ENCODE measurements at regions not wholly inside any gene's neighbourhood (a gene's known extent, or its start where the extent isn't known, plus 50 kb on each side); places are given as distances from the start of the nearest gene placed in this dataset.

DNA sequence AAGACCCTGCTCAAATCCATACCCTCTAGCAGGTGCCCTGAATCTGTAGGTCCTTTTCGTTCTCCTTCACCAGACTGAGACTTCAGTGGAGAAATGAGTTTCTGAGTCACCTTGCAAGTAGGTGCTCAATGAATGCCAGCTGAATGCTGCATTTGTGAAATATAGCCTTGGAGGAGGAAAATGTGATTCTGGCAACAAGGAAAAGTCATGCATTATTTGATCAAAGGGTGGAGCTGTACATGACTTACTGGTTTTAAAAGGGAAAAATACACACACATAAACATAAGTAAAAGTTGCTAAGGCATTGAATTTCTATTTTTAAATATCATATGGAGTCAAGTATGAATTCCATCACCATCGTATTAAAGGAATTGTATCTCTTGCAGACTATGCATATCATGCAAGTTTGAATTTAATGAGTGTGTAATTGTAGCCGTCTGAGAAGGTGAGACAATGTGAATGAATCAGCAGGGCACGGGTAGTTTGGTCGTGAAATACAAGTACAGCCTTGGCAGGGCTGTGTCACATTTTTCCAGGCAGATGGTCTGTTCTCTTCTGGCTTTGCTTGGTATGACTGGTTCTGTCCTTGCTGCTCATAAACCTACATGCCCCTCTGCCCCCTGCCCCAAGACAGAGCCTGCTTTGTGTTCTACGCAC, 160.8 kb downstream of the COL6A3 start:
- TF ChIP-seq, protein P1, sequence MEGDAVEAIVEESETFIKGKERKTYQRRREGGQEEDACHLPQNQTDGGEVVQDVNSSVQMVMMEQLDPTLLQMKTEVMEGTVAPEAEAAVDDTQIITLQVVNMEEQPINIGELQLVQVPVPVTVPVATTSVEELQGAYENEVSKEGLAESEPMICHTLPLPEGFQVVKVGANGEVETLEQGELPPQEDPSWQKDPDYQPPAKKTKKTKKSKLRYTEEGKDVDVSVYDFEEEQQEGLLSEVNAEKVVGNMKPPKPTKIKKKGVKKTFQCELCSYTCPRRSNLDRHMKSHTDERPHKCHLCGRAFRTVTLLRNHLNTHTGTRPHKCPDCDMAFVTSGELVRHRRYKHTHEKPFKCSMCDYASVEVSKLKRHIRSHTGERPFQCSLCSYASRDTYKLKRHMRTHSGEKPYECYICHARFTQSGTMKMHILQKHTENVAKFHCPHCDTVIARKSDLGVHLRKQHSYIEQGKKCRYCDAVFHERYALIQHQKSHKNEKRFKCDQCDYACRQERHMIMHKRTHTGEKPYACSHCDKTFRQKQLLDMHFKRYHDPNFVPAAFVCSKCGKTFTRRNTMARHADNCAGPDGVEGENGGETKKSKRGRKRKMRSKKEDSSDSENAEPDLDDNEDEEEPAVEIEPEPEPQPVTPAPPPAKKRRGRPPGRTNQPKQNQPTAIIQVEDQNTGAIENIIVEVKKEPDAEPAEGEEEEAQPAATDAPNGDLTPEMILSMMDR (IDR thresholded peaks at IDR 0.05; ENCODE audit: unreplicated experiment), result no peak
- H3K4me1 Mint-ChIP-seq (ENCODE audit: low read depth), result no peaks in the 10 kb centered on the region
- no peak for DNase-seq (ENCODE audit: low spot score, unreplicated experiment)
- H3K4me3 Mint-ChIP-seq (ENCODE audit: low read depth), result no peak overlapping the region
- peaks cover 3% of the 10 kb centered on the region for H3K9me3 Mint-ChIP-seq (ENCODE audit: low read depth)
- H3K27ac Mint-ChIP-seq, result no peak overlapping the region
- H3K27me3 Mint-ChIP-seq, result peaks cover 16% of the 10 kb centered on the region
- H3K36me3 Mint-ChIP-seq (ENCODE audit: insufficient read depth), result no peaks in the 10 kb centered on the region

DNA sequence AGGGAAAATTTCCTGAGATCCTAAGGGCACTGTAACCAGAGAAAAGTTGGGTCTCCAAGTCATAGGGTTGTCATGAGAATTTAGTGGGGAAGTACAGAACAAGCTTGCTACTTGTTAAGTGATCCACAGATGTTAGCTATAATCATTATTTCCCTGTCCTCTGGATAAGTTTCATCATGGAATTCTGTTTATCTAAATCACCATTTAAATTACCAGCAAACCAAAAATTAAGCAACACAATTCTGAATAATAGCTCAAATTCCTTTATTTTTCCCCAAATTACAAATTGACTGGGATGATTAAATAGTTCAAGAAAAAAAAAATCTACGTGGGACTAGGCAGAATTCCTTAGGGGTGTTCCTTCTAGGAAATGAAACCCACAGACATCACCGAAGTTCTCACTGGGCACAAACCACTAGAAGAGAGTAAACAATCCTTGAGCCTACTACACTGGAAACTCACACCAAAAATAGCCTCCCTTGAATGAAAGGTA, 159.5 kb downstream of the COL6A3 start:
- TF ChIP-seq, protein P1 (IDR thresholded peaks at IDR 0.05; ENCODE audit: unreplicated experiment), result no peak
- no peak for DNase-seq (ENCODE audit: low spot score, unreplicated experiment)
- Mint-ChIP-seq H3K36me3 (ENCODE audit: insufficient read depth) (no peaks in the 10 kb centered on the region), H3K27ac (no peak overlapping the region), H3K27me3 (peaks cover 20% of the 10 kb centered on the region), H3K9me3 (ENCODE audit: low read depth) (no peaks in the 10 kb centered on the region), H3K4me3 (ENCODE audit: low read depth) (no peak overlapping the region), H3K4me1 (ENCODE audit: low read depth) (no peaks in the 10 kb centered on the region)

DNA sequence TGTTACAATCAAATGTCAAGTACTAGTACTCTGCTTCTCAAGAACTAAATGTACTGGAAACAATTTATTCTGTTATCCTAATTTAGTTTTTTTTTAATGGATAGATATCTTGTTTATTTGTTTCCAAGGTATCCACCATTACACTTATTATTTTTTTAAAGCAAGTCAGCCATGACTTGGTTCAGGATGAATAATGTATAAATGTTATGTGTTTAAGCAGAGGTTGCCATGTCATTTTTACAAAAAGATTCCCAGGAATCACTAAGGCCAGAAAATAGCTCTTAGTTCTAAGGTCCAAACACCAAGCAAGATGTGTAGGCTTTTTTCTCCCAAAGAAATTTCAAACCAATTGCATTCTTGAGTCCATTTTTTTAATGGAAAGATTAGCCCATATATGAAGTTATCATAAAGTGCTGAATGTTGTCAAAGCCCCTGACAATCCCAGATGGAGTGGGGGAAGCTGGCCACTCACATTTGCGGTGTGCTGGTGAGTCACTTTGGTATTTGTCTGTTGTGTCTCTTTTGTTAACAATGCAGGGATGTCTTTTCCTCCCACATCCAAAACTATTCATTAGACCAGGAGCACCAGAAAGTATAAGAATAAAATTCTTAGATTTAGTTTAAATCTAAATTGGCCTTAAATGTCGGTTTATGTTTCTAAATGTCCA, 158.9 kb downstream of the COL6A3 start:
- Mint-ChIP-seq H3K36me3 (ENCODE audit: insufficient read depth) (no peaks in the 10 kb centered on the region), H3K27ac (no peak overlapping the region), H3K9me3 (ENCODE audit: low read depth) (no peaks in the 10 kb centered on the region), H3K4me1 (ENCODE audit: low read depth) (no peaks in the 10 kb centered on the region), H3K4me3 (ENCODE audit: low read depth) (no peak overlapping the region), H3K27me3 (peaks cover 20% of the 10 kb centered on the region)
- DNase-seq (ENCODE audit: low spot score, unreplicated experiment), result no peak
- TF ChIP-seq, protein P1 (IDR thresholded peaks at IDR 0.05; ENCODE audit: unreplicated experiment), result no peak

DNA sequence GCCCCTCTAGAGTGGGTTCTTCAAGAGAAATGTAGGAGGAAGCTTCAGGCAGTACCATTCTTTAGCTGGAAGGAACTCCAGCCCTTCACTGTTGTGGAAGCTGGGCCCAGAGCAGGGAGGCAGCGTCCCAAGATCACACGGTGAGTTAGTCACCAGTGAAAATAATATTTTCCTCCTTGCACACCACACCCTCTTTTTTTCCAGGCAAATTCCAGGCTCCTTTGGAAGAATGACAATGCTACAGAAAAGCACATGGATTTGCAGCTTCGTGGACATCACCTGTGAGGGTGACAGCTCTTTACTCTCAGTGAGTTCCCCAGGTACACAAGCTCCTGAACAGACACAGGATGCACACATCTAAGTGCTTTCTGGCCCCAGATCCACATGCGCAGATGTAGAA, 157.1 kb downstream of the COL6A3 start:
- H3K27me3 Mint-ChIP-seq, result peaks cover 20% of the 10 kb centered on the region
- H3K4me3 Mint-ChIP-seq (ENCODE audit: low read depth), result no peak overlapping the region
- TF ChIP-seq, protein P1 (IDR thresholded peaks at IDR 0.05; ENCODE audit: unreplicated experiment), result no peak
- H3K27ac Mint-ChIP-seq, result no peak overlapping the region
- no peaks in the 10 kb centered on the region for H3K9me3 Mint-ChIP-seq (ENCODE audit: low read depth)
- no peak for DNase-seq (ENCODE audit: low spot score, unreplicated experiment)
- H3K36me3 Mint-ChIP-seq (ENCODE audit: insufficient read depth), result no peaks in the 10 kb centered on the region
- H3K4me1 Mint-ChIP-seq (ENCODE audit: low read depth), result no peaks in the 10 kb centered on the region

DNA sequence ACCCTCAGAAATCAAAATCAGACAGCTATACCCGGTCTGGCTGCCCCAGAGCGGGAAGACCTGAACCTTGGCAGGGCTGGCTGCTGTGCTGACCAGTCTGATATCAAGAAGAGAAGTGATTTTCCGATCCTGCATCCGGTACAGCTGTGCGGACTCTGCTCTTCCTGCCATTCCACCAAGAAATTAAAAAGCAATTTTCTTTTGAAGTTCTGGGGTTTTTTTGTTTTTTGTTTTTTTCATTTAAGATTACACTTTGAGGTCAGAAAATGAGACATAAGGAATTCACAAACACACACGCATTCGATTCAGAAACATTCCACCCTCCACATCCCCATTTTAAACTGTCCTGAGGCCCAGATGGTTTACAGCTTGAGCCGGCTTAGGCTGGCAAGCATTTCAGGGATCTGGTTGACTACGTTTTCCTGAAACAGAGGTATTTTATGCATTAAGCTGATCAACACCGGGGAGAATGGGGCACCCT, 156.5 kb downstream of the COL6A3 start:
- TF ChIP-seq, protein P1 (IDR thresholded peaks at IDR 0.05; ENCODE audit: unreplicated experiment), result no peak
- Mint-ChIP-seq H3K27ac (no peak overlapping the region), H3K4me1 (ENCODE audit: low read depth) (no peaks in the 10 kb centered on the region), H3K27me3 (peaks cover 20% of the 10 kb centered on the region), H3K9me3 (ENCODE audit: low read depth) (no peaks in the 10 kb centered on the region), H3K4me3 (ENCODE audit: low read depth) (no peak overlapping the region), H3K36me3 (ENCODE audit: insufficient read depth) (no peaks in the 10 kb centered on the region)
- DNase-seq (ENCODE audit: low spot score, unreplicated experiment), result no peak

All from progenitor cell of endocrine pancreas (in vitro differentiated cells).